ENCODE measurements at regions not wholly inside any gene's neighbourhood (a gene's known extent, or its start where the extent isn't known, plus 50 kb on each side); places are given as distances from the start of the nearest gene placed in this dataset.
A peak's percentile ranks its signal among the peaks of the same experiment; 100 is the strongest.
"Not testable (repeated sequence)": the region's sequence is repeated elsewhere in the genome, so short reads cannot be mapped to it uniquely, and the experiment has no call there.

DNA sequence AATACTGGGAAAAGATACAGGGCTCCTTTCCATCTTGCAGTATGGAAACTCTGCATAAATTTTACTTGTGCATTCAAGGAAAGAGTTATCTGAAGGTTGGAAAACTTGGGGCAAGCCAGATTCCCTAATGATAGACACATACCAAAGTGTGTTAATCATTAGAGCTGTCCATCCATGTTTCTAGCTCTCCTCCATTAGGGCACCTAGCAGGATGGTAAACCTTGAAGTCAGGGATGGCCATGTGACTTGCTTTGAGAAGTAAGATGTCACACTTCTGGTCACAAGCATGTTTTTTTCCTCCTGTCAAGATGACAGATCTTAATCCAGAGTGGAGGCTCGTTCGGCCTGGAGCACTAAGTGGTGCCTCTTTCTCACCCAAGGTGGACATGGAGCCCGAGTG lies 241.9 kb upstream of the RUNX1 start:
- Histone ChIP-seq H3K4me1 (ENCODE audit: control insufficient read depth, insufficient read depth, low read length) (no peaks in the 10 kb centered on the region), H3K9me3 (ENCODE audit: control insufficient read depth, low read length) (peaks cover 3% of the 10 kb centered on the region), H3K27ac (ENCODE audit: low read length) (no peak overlapping the region), H3K4me3 (ENCODE audit: low read length) (no peak overlapping the region), H3K27me3 (ENCODE audit: control insufficient read depth, insufficient read depth) (no peaks in the 10 kb centered on the region)
- 75% methylated on average over 3 of the region's 3 CpGs for WGBS
- intact Hi-C loops (cut with DNase I): no loop called here
- DNase-seq: no peak
- no peak for ATAC-seq

DNA sequence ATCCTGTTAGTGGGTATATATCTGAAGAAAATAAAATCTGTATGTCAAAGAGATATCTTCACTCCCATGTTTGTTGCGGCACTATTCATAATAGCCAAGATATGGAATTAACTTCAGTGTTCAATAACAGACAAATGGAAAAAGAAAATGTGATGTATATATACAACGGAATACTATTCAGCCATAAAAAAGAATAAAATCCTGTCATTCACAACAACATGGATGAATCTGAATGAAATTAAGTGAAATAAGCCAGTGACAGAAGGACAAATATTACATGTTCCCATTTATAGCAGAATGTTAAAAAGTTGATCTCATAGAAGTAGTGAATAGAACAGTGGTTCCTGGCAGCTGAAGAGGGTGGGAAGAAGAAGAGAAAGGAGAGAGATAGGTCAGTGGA lies 239.1 kb upstream of the RUNX1 start:
- no peaks in the 10 kb centered on the region for H3K4me1 ChIP-seq (ENCODE audit: control insufficient read depth, insufficient read depth, low read length)
- no peaks in the 10 kb centered on the region for H3K27me3 ChIP-seq (ENCODE audit: control insufficient read depth, insufficient read depth)
- intact Hi-C loops (cut with DNase I): no loop called here
- DNase-seq: no peak
- no peak overlapping the region for H3K4me3 ChIP-seq (ENCODE audit: low read length)
- no peak overlapping the region for H3K27ac ChIP-seq (ENCODE audit: low read length)
- peaks cover 3% of the 10 kb centered on the region for H3K9me3 ChIP-seq (ENCODE audit: control insufficient read depth, low read length)
- no peak for ATAC-seq
- WGBS: 96% methylated on average over 2 of the region's 2 CpGs

DNA sequence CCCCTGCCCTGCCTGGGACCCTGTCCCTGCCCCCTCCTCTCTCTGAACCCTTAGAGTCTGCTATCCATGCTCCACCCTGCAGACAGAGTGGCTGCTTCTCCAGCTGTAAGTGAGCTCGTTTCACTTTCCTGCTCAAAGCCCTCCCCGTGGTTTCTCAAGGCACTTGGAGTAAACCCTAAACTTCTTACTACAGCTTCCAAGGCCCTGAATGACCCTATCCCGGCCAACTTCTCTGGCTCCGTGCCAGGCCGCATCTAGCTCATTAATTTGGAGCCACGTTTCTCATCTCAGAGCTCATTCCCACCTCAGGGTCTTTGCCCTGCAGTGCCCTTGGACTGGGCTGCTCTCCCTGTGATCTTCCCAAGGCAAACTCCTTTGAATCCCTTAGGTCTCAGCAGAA lies 235.1 kb upstream of the RUNX1 start:
- peak; percentile 69 to 92 for ATAC-seq
- DNase-seq: peak; percentile 66 to 91 (median 85)

DNA sequence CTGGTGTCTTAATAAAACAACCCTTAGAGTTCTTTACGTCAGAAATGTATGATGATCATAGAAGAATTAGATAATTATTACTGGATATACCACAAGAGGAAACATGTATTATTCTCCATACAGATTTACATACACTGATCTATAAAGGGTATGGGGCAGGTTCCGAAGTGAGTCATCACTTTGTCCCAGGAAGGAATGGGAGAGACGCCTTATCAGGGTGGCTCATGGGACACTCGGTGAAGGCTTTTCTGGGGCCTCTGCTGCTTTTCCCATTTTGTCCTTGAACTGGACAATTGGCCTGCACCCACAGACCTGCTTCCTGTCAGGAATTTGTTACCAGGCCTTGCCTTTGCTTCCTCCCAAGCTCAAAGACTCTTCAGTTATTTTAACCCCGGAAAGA lies 233.8 kb upstream of the RUNX1 start:
- peaks cover 3% of the 10 kb centered on the region for H3K9me3 ChIP-seq (ENCODE audit: control insufficient read depth, low read length)
- intact Hi-C loops (cut with DNase I): no loop called here
- peak in 1 of 2 donors; percentile 44 for ATAC-seq
- no peak overlapping the region for H3K27ac ChIP-seq (ENCODE audit: low read length)
- H3K27me3 ChIP-seq (ENCODE audit: control insufficient read depth, insufficient read depth): no peaks in the 10 kb centered on the region
- H3K4me3 ChIP-seq (ENCODE audit: low read length): no peak overlapping the region
- H3K4me1 ChIP-seq (ENCODE audit: control insufficient read depth, insufficient read depth, low read length): no peaks in the 10 kb centered on the region
- 70% methylated on average over 5 of the region's 5 CpGs for WGBS
- DNase-seq: no peak

More for the DNA sequence above, 235.1 kb upstream of the RUNX1 start:
- Histone ChIP-seq H3K27ac (ENCODE audit: low read length) (no peak overlapping the region), H3K27me3 (ENCODE audit: control insufficient read depth, insufficient read depth) (no peaks in the 10 kb centered on the region), H3K9me3 (ENCODE audit: control insufficient read depth, low read length) (peaks cover 3% of the 10 kb centered on the region), H3K4me1 (ENCODE audit: control insufficient read depth, insufficient read depth, low read length) (no peaks in the 10 kb centered on the region), H3K4me3 (ENCODE audit: low read length) (no peak overlapping the region)
- WGBS: 40% methylated on average over 6 of the region's 6 CpGs
- intact Hi-C loops (cut with DNase I): no loop called here

DNA sequence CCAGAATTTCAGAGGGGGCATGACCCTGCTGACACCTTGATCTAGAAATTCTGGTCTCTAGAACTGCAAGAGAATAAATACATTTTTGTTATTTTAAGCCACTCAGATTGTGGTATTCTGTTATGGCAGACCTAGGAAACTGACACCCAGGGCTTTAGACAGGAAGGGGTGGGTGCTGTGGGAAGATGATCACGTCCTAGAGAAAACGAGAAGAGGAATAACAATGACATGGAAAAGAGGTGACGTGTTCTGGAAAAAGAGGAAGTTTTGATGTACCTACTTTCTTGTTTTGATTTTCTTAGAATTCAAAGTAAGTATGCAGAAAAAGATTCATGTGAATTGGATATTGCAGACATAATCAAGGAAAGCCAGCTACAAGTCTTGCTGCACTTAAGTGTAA lies 232.9 kb upstream of the RUNX1 start:
- Histone ChIP-seq H3K4me3 (ENCODE audit: low read length) (no peak overlapping the region), H3K9me3 (ENCODE audit: control insufficient read depth, low read length) (no peaks in the 10 kb centered on the region), H3K27ac (ENCODE audit: low read length) (no peak overlapping the region), H3K4me1 (ENCODE audit: control insufficient read depth, insufficient read depth, low read length) (no peaks in the 10 kb centered on the region), H3K27me3 (ENCODE audit: control insufficient read depth, insufficient read depth) (no peaks in the 10 kb centered on the region)
- WGBS: 53% methylated on average over 3 of the region's 3 CpGs
- DNase-seq: no peak
- intact Hi-C loops (cut with DNase I): no loop called here
- ATAC-seq: peak in 1 of 2 donors; percentile 46

DNA sequence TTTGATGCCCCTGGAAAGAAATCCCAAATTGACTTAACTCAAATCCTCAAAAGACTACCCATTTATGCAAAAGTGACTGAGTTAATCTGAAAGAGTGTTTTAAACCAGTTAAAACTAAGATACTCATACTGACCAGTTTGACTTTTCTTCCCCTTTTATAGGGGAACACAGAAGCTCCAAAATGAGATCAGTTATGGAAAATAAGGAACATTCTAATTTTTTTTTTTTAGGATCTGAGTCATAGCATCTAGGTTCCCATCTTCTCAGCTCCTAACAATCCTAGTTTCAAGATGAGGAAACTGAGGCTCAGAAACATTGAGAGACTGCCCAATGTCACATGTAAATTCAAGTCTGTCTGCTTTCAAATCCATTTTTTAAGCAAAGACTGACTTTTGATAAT lies 231.1 kb upstream of the RUNX1 start:
- Histone ChIP-seq H3K27me3 (ENCODE audit: control insufficient read depth, insufficient read depth) (no peaks in the 10 kb centered on the region), H3K9me3 (ENCODE audit: control insufficient read depth, low read length) (no peaks in the 10 kb centered on the region), H3K27ac (ENCODE audit: low read length) (no peak overlapping the region), H3K4me1 (ENCODE audit: control insufficient read depth, insufficient read depth, low read length) (no peaks in the 10 kb centered on the region), H3K4me3 (ENCODE audit: low read length) (no peak overlapping the region)
- ATAC-seq: no peak
- no peak for DNase-seq
- intact Hi-C loops (cut with DNase I): no loop called here

DNA sequence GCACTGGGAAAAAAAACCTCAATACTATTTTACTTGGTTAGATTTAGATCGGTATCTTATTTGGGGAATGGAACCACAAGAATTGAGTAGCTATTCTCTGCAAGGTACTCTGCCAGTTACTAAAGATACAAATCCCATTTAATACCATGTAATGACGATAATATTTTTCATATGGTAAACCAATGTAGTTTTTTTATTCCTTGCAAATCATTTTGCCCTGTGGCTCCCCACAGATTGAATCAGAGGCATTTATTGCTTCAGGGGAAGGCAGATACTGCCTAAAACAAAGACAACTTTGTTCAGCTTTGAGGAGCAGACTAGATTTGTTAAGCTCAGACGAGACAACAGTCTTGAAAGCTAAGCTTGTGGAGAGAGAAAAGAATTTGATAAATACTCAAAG lies 226.7 kb upstream of the RUNX1 start:
- Histone ChIP-seq H3K4me1 (ENCODE audit: control insufficient read depth, insufficient read depth, low read length) (no peaks in the 10 kb centered on the region), H3K4me3 (ENCODE audit: low read length) (no peak overlapping the region), H3K27me3 (ENCODE audit: control insufficient read depth, insufficient read depth) (no peaks in the 10 kb centered on the region), H3K9me3 (ENCODE audit: control insufficient read depth, low read length) (peaks cover 2% of the 10 kb centered on the region), H3K27ac (ENCODE audit: low read length) (no peak overlapping the region)
- WGBS: 70% methylated on average over 3 of the region's 3 CpGs
- intact Hi-C loops (cut with DNase I): no loop called here
- DNase-seq: no peak
- ATAC-seq: no peak

DNA sequence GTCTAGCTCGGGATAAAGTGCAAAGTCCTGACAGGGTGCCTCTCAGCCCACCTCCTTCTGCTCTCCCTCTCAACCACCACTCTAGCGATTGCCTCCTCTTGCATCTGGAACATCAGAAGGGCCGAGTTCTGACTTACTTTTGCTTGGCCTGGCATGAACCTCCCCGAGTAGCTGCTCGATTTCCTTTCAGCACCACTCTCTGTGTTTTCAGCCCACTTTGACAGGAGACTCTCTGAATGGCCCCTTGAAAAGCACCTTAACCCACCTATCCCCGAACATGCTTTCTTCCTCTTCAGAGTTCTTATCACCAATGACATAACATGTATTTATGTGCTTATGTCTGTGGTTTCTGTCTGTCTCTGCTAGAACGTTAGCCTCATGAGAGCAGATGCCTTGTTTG lies 225.8 kb upstream of the RUNX1 start:
- no peak for ATAC-seq
- 74% methylated on average over 7 of the region's 7 CpGs for WGBS
- intact Hi-C loops (cut with DNase I): no loop called here

DNA sequence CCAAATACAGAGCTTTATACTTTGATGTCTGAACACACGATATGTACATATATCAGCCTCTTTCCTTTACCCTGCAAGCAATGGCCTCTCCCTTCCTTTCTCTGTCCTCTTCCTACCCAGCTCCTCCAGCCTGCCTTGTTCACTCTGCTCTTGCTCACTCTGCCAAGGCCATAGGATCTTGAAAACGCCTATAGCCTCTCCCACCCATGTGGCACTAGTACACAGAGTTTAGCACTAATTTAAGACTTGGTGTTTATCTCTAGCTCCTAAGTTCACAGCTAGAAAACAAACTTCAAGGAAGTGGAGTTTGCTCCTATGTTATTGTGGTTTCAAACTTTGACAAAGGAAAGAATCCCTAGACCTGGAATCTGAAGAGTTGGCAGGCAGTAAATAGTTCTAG lies 225.0 kb upstream of the RUNX1 start:
- Histone ChIP-seq H3K27ac (ENCODE audit: low read length) (no peak overlapping the region), H3K4me3 (ENCODE audit: low read length) (no peak overlapping the region), H3K4me1 (ENCODE audit: control insufficient read depth, insufficient read depth, low read length) (no peaks in the 10 kb centered on the region), H3K27me3 (ENCODE audit: control insufficient read depth, insufficient read depth) (no peaks in the 10 kb centered on the region), H3K9me3 (ENCODE audit: control insufficient read depth, low read length) (peaks cover 2% of the 10 kb centered on the region)
- DNase-seq (no peak), ATAC-seq (no peak)
- intact Hi-C loops (cut with DNase I): no loop called here
- WGBS: 75% methylated on average over 2 of the region's 2 CpGs

More for the DNA sequence above, 225.8 kb upstream of the RUNX1 start:
- DNase-seq: no peak
- H3K27ac ChIP-seq (ENCODE audit: low read length): no peak overlapping the region
- no peaks in the 10 kb centered on the region for H3K4me1 ChIP-seq (ENCODE audit: control insufficient read depth, insufficient read depth, low read length)
- no peaks in the 10 kb centered on the region for H3K27me3 ChIP-seq (ENCODE audit: control insufficient read depth, insufficient read depth)
- H3K4me3 ChIP-seq (ENCODE audit: low read length): no peak overlapping the region
- H3K9me3 ChIP-seq (ENCODE audit: control insufficient read depth, low read length): peaks cover 2% of the 10 kb centered on the region

DNA sequence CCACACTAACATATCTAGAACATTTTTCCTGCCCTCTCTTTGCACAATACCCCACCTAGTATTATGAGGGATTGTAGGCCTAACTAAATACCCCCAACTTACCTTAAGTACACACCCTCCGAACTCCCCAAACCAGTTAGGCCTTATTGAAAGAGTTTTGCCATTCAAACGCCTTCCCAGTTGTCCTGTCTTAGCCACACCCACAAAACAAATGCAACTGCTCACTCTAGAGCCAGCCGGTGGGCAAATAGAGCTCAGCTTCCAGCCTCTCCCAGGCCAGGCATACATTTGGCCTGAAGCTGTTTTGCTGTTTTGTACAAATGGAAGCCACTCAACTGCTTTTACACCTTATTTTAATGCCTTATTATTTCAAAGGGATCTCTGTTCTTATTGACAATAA lies 224.2 kb upstream of the RUNX1 start:
- H3K4me1 ChIP-seq (ENCODE audit: control insufficient read depth, insufficient read depth, low read length): no peaks in the 10 kb centered on the region
- ATAC-seq (no peak), DNase-seq (no peak)
- no peaks in the 10 kb centered on the region for H3K27me3 ChIP-seq (ENCODE audit: control insufficient read depth, insufficient read depth)
- H3K27ac ChIP-seq (ENCODE audit: low read length): no peak overlapping the region
- 79% methylated on average over 3 of the region's 3 CpGs for WGBS
- H3K9me3 ChIP-seq (ENCODE audit: control insufficient read depth, low read length): peaks cover 2% of the 10 kb centered on the region
- intact Hi-C loops (cut with DNase I): no loop called here
- H3K4me3 ChIP-seq (ENCODE audit: low read length): no peak overlapping the region

DNA sequence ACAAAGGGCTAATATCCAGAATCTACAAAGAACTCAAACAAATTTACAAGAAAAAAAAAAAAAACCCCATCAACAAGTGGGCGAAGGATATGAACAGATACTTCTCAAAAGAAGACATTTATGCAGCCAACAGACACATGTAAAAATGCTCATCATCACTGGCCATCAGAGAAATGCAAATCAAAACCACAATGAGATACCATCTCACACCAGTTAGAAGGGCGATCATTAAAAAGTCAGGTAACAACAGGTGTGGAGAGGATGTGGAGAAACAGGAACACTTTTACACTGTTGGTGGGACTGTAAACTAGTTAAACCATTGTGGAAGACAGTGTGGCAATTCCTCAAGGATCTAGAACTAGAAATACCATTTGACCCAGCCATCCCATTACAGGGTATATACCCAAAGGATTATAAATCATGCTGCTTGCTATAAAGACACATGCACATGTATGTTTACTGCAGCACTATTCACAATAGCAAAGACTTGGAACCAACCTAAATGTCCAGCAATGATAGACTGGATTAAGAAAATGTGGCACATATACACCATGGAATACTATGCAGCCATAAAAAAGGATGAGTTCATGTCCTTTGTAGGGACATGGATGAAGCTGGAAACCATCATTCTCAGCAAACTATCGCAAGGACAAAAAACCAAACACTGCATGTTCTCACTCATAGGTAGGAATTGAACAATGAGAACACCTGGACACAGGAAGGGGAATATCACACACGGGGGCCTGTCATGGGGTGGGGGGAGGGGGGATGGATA lies 222.4 kb upstream of the RUNX1 start:
- 92% methylated on average over 3 of the region's 4 CpGs for WGBS
- H3K27me3 ChIP-seq (ENCODE audit: control insufficient read depth, insufficient read depth); ATAC-seq; H3K4me1 ChIP-seq (ENCODE audit: control insufficient read depth, insufficient read depth, low read length); intact Hi-C loops (cut with DNase I); DNase-seq; H3K4me3 ChIP-seq (ENCODE audit: low read length); H3K27ac ChIP-seq (ENCODE audit: low read length); H3K9me3 ChIP-seq (ENCODE audit: control insufficient read depth, low read length): not testable (repeated sequence)

DNA sequence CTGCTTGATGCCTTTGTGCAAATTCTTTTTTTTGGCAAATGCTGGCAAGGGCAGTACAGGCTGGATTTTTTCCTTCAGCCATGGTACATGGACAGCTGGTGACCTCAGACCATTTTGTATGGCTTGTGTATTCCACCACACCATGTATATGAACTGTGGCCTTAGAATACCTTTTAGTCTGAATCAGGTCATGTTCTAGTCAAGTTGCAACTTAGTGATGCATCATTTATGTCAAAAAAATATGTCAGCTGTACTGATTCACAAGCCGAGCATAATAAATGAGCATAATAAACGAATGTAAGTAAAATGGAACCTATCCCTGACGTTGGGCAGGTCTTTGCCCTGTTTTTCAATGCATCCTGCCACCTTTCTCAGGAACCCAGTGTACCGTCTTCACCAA lies 219.7 kb upstream of the RUNX1 start:
- no peak overlapping the region for H3K4me3 ChIP-seq (ENCODE audit: low read length)
- peaks cover 2% of the 10 kb centered on the region for H3K9me3 ChIP-seq (ENCODE audit: control insufficient read depth, low read length)
- DNase-seq: no peak
- H3K27me3 ChIP-seq (ENCODE audit: control insufficient read depth, insufficient read depth): no peaks in the 10 kb centered on the region
- intact Hi-C loops (cut with DNase I): no loop called here
- H3K4me1 ChIP-seq (ENCODE audit: control insufficient read depth, insufficient read depth, low read length): no peaks in the 10 kb centered on the region
- ATAC-seq: no peak
- no peak overlapping the region for H3K27ac ChIP-seq (ENCODE audit: low read length)
- WGBS: 84% methylated on average over 4 of the region's 4 CpGs
